WTC11 (cell line): ENCODE measurements at regions not wholly inside any gene's neighbourhood (a gene's known extent, or its start where the extent isn't known, plus 50 kb on each side); places are given as distances from the start of the nearest gene placed in this dataset.

Experiments
- ATAC-seq: fragments of 200-7000 bp; cut with Tn5 transposase; 2 replicates; pipeline ENCODE4 v1.10.0; 2021; ENCODE audit warnings: mild to moderate bottlenecking, moderate library complexity
- CTCF ChIA-PET: fragments of 300-600 bp; sonication (Branson Sonifier 250); formaldehyde crosslinking; loops from one replicate; lab custom pipeline; 2021; ENCODE audit warnings: antibody characterized with exemption; lab: Charles Lee
- POLR2A ChIA-PET: fragments of 350-600 bp; sonication (Branson Sonifier 250); formaldehyde crosslinking; loops from one replicate; lab custom pipeline; 2021; ENCODE audit warnings: antibody characterized with exemption; lab: Charles Lee
- DNase-seq: peaks from one replicate; pipeline ENCODE4 v3.0.0; 2021; ENCODE audit warnings: low spot score
- H3K27ac Mint-ChIP-seq: 2 replicates; pipeline ENCODE4 v1.8.0; 2021; ENCODE audit warnings: mixed read lengths
- H3K27me3 Mint-ChIP-seq: 2 replicates; pipeline ENCODE4 v1.8.0; 2021; ENCODE audit warnings: low read depth, mild to moderate bottlenecking, moderate library complexity, mixed read lengths
- H3K36me3 Mint-ChIP-seq: 2 replicates; pipeline ENCODE4 v1.8.0; 2021; ENCODE audit warnings: mixed read lengths
- H3K4me1 Mint-ChIP-seq: 2 replicates; pipeline ENCODE4 v1.8.0; 2022; ENCODE audit warnings: mixed read lengths
- H3K4me3 Mint-ChIP-seq: 2 replicates; pipeline ENCODE4 v1.8.0; 2021; ENCODE audit warnings: mild to moderate bottlenecking, moderate library complexity, mixed read lengths
- H3K9me3 Mint-ChIP-seq: 2 replicates; pipeline ENCODE4 v1.8.0; 2021; ENCODE audit warnings: mixed read lengths
- AFF4 ChIP-seq: sonication (generic); formaldehyde crosslinking; IDR thresholded peaks from 2 replicates; pipeline ENCODE4 v1.8.1; 2023; ENCODE audit warnings: mild to moderate bottlenecking, missing genetic modification reagents, borderline replicate concordance
- ARID4B ChIP-seq: sonication (generic); formaldehyde crosslinking; IDR thresholded peaks from 2 replicates; pipeline ENCODE4 v1.8.0; 2023; ENCODE audit warnings: missing genetic modification reagents, mild to moderate bottlenecking, borderline replicate concordance
- ATF2 ChIP-seq: sonication (generic); formaldehyde crosslinking; IDR thresholded peaks from 2 replicates; pipeline ENCODE4 v1.8.1; 2022; ENCODE audit warnings: low read depth, missing genetic modification reagents, borderline replicate concordance
- EMX1 ChIP-seq: fragments of 250-450 bp; sonication (Bioruptor Pico); IDR thresholded peaks from 2 replicates; pipeline ENCODE4 v1.8.0; 2021; ENCODE audit warnings: mild to moderate bottlenecking
- GABPB1 ChIP-seq: sonication (generic); formaldehyde crosslinking; IDR thresholded peaks from 2 replicates; pipeline ENCODE4 v1.8.1; 2023; ENCODE audit warnings: mild to moderate bottlenecking, missing genetic modification reagents
- NR1H2 ChIP-seq: sonication (generic); formaldehyde crosslinking; IDR thresholded peaks from 2 replicates; pipeline ENCODE4 v1.9.0; 2021; ENCODE audit warnings: mild to moderate bottlenecking, moderate library complexity, missing genetic modification reagents
- PRRX2 ChIP-seq: fragments of 250-450 bp; sonication (Bioruptor Pico); IDR thresholded peaks from 2 replicates; pipeline ENCODE4 v1.8.0; 2021; ENCODE audit warnings: mild to moderate bottlenecking
- SMAD4 ChIP-seq: sonication (generic); formaldehyde crosslinking; IDR thresholded peaks from 2 replicates; pipeline ENCODE4 v1.8.0; 2022; ENCODE audit warnings: mild to moderate bottlenecking, missing genetic modification reagents
- TCF7 ChIP-seq: sonication (generic); formaldehyde crosslinking; IDR thresholded peaks from 2 replicates; pipeline ENCODE4 v1.8.0; 2022; ENCODE audit warnings: mild to moderate bottlenecking, low read depth, missing genetic modification reagents, moderate library complexity
- TEAD1 ChIP-seq: sonication (generic); formaldehyde crosslinking; IDR thresholded peaks from 2 replicates; pipeline ENCODE4 v1.8.0; 2022; ENCODE audit warnings: mild to moderate bottlenecking, missing genetic modification reagents
- ZBTB21 ChIP-seq: sonication (generic); formaldehyde crosslinking; IDR thresholded peaks from 2 replicates; pipeline ENCODE4 v1.8.1; 2023; ENCODE audit warnings: mild to moderate bottlenecking, missing genetic modification reagents, borderline replicate concordance
- ZNF263 ChIP-seq: sonication (generic); formaldehyde crosslinking; IDR thresholded peaks from 2 replicates; pipeline ENCODE4 v1.8.1; 2022; ENCODE audit warnings: low read depth, mild to moderate bottlenecking, moderate library complexity, missing genetic modification reagents
- ZNF317 ChIP-seq: sonication (generic); formaldehyde crosslinking; IDR thresholded peaks from 2 replicates; pipeline ENCODE4 v1.8.1; 2023; ENCODE audit warnings: low read depth, mild to moderate bottlenecking, moderate library complexity, missing genetic modification reagents, borderline replicate concordance
- ZNF532 ChIP-seq: fragments of 250-450 bp; sonication (Bioruptor Pico); IDR thresholded peaks from 2 replicates; pipeline ENCODE4 v1.9.0; 2021; ENCODE audit warnings: mild to moderate bottlenecking, borderline replicate concordance
- ZNF671 ChIP-seq: fragments of 250-450 bp; sonication (Bioruptor Pico); IDR thresholded peaks from 2 replicates; pipeline ENCODE4 v1.8.0; 2021; ENCODE audit warnings: mild to moderate bottlenecking
- TF ChIP-seq, protein P1 (sequence below): fragments of 250-450 bp; sonication (Bioruptor Pico); IDR thresholded peaks from 2 replicates; pipeline ENCODE4 v1.9.0; 2021; ENCODE audit warnings: moderate library complexity, mild to moderate bottlenecking, inconsistent platforms, borderline replicate concordance
- TF ChIP-seq, protein P2 (sequence below): fragments of 250-450 bp; sonication (Bioruptor Pico); conservative IDR thresholded peaks from 2 replicates; pipeline ENCODE4 v1.9.0; 2021; ENCODE audit warnings: mild to moderate bottlenecking
- TF ChIP-seq, protein P3 (sequence below): sonication (generic); formaldehyde crosslinking; IDR thresholded peaks from 2 replicates; pipeline ENCODE4 v1.8.1; 2023; ENCODE audit warnings: mild to moderate bottlenecking, missing genetic modification reagents, moderate library complexity
- TF ChIP-seq, protein P4 (sequence below): fragments of 250-450 bp; sonication (Bioruptor Pico); IDR thresholded peaks from 2 replicates; pipeline ENCODE4 v2.1.2; 2022; ENCODE audit warnings: mild to moderate bottlenecking, moderate library complexity

GRCh38 chr4:30854531-30854930 lies 134.4 kb downstream of the PCDH7 start:
- H3K27me3 Mint-ChIP-seq: no peaks in the 10 kb centered on the region
- H3K9me3 Mint-ChIP-seq: no peaks in the 10 kb centered on the region
- no peak for ATAC-seq
- peaks cover 34% of the 10 kb centered on the region for H3K4me1 Mint-ChIP-seq
- no peak for DNase-seq
- no peak overlapping the region for H3K4me3 Mint-ChIP-seq
- no peak overlapping the region for H3K27ac Mint-ChIP-seq
- ChIA-PET CTCF (no interaction called here), POLR2A (no interaction called here)
- H3K36me3 Mint-ChIP-seq: no peaks in the 10 kb centered on the region
- TF ChIP-seq TEAD1 (CRISPR knock-in tag) (no peak), ZBTB21 (no peak), SMAD4 (CRISPR knock-in tag) (no peak), ATF2 (CRISPR knock-in tag) (no peak), AFF4 (CRISPR knock-in tag) (no peak), TCF7 (CRISPR knock-in tag) (no peak), ARID4B (CRISPR knock-in tag) (no peak), ZNF317 (no peak), NR1H2 (CRISPR knock-in tag) (no peak), ZNF532 (CRISPR knock-in tag) (no peak), PRRX2 (CRISPR knock-in tag) (no peak), ZNF671 (CRISPR knock-in tag) (no peak), EMX1 (CRISPR knock-in tag) (no peak), ZNF263 (CRISPR knock-in tag) (no peak), GABPB1 (no peak)
- TF ChIP-seq, protein P1, sequence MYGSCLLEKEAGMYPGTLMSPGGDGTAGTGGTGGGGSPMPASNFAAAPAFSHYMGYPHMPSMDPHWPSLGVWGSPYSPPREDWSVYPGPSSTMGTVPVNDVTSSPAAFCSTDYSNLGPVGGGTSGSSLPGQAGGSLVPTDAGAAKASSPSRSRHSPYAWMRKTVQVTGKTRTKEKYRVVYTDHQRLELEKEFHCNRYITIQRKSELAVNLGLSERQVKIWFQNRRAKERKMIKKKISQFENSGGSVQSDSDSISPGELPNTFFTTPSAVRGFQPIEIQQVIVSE (CRISPR knock-in tag): no peak
- TF ChIP-seq, protein P2, sequence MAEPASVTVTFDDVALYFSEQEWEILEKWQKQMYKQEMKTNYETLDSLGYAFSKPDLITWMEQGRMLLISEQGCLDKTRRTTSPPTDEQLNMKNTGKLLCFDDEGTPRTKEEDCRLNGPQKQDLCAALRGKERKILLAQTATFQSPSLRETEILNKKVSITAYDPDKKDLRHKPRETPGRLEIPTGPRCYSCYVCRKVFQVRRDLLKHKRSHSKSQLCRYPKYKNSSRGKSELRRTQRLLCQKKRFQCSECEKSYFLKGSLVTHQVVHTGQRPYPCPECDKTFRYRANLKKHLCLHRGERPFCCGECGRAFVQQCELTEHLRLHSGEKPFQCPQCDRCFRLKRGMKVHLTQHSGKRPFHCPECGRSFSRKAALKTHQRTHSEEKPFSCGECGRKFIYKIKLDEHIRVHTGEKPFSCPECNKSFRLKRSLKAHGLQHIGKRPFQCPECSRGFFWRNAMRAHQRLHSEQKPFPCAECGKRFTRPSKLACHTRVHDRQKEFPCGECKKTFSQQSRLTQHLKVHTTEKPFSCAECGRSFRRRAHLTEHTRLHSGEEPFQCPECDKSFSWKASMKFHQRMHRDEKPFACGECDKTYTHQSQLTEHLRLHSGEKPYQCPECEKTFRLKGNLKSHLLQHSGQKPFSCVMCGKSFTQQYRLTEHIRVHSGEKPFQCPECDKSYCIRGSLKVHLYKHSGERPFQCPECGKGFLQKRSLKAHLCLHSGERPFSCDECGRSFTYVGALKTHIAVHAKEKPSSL (CRISPR knock-in tag): no peak
- TF ChIP-seq, protein P3, sequence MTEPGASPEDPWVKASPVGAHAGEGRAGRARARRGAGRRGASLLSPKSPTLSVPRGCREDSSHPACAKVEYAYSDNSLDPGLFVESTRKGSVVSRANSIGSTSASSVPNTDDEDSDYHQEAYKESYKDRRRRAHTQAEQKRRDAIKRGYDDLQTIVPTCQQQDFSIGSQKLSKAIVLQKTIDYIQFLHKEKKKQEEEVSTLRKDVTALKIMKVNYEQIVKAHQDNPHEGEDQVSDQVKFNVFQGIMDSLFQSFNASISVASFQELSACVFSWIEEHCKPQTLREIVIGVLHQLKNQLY (CRISPR knock-in tag): no peak
- TF ChIP-seq, protein P4, sequence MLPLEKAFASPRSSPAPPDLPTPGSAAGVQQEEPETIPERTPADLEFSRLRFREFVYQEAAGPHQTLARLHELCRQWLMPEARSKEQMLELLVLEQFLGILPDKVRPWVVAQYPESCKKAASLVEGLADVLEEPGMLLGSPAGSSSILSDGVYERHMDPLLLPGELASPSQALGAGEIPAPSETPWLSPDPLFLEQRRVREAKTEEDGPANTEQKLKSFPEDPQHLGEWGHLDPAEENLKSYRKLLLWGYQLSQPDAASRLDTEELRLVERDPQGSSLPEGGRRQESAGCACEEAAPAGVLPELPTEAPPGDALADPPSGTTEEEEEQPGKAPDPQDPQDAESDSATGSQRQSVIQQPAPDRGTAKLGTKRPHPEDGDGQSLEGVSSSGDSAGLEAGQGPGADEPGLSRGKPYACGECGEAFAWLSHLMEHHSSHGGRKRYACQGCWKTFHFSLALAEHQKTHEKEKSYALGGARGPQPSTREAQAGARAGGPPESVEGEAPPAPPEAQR (CRISPR knock-in tag): no peak
